NCI-H1092 (cell line): ENCODE measurements at regions not wholly inside any gene's neighbourhood (a gene's known extent, or its start where the extent isn't known, plus 50 kb on each side); places are given as distances from the start of the nearest gene placed in this dataset.
A peak's percentile ranks its signal among the peaks of the same experiment; 100 is the strongest.
"Not testable (repeated sequence)": the region's sequence is repeated elsewhere in the genome, so short reads cannot be mapped to it uniquely, and the experiment has no call there.

Experiments
- DNase-seq: peaks from one replicate; lab custom pipeline; 2025; lab: John Stamatoyannopoulos, UW

DNA sequence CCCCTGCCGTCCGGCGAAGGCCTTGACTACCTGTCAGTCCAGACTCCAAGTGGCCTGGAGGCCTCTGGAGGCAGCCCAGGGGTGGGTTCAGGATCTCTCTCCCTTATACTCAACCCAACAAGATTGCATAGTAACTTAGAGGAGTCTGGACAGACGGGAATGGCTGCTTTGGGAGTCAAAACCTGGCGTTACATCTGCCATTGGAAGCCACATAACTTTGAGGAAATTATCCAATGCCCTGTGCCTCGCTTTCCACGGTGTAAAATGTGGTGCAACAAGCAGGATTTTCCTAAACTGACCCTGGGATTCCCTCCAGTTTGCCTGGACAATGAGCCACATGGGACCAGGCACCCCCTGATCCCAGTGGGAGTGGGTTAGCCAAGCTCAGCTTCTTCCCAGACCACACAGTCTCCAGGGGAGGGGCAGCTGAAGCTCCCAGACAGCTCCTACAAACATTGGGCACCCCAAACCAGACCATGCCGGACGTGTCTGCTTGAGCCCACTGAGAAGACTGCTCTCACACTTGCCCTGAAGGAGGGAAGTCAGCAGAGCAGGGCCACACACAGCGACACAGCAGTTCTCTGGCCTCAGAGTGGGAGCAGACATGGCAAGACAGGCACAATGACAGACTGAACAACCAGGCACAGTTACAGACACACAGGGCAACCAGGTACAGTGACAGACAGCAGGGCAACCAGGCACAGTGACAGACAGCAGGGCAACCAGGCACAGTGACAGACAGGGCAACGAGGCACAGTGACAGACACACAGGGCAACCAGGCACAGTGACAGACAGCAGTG, 65.6 kb upstream of the RAB6C start:
- no peak for DNase-seq

DNA sequence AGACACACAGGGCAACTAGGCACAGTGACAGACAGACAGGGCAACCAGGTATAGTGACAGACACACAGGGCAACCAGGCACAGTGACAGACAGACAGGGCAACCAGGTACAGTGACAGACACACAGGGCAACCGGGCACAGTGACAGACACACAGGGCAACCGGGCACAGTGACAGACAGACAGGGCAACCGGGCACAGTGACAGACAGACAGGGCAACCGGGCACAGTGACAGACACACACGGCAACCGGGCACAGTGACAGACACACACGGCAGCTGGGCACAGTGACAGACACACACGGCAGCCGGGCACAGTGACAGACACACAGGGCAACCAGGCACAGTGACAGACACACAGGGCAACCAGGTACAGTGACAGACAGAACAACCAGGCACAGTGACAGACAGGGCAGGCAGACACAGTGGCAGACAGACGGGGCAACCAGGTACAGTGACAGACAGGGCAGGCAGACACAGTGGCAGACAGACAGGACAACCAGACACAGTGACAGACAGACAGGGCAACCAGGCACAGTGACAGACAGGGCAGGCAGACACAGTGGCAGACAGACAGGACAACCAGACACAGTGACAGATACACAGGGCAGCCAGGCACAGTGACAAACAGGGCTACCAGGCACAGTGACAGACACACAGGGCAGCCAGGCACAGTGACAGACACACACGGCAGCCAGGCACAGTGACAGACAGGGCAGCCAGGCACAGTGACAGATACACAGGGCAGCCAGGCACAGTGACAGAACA, 64.7 kb upstream of the RAB6C start:
- no peak for DNase-seq

DNA sequence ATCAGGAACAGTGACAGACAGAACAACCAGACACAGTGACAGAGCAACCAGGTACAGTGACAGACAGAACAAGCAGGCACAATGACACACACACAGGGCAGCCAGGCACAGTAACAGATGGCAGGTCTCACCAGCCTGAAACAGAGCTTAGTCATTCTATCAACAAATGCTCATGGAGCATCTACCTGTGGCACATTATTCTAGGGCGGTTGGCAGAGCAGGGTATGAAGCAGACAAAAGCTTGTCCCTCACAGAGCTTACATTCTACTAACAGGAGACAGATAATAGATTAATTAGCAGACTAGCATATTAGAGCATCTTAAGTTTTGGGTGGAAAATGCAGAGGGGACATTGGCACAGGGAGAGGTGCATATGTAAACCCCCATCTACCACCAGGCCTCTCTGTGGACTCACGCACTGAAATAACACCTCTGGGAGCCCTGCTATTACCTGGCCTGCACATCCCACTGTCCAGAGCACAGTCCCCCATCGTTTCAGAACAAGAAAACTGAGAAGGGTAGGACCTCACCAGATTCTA, 64.1 kb upstream of the RAB6C start:
- DNase-seq, result no peak

DNA sequence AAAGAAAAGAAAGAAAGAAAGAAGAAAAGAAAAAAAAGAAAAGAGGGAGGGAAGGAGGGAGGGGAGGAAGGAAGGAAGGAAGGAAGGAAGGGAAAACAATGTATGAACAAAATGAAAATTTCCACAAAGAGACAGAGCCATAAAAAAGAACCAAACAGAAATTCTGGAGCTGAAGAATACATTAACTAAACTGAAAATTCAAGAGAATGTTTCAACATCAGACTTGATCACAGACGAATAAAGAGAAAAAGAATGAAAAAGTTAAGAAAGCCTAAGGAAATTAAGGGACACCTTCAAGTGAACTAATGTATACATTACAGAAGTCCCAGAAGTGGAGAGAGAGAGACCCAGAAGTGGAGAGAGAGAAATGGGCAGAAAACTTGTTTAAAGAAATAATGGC, 60.9 kb upstream of the RAB6C start:
- DNase-seq, result no peak

DNA sequence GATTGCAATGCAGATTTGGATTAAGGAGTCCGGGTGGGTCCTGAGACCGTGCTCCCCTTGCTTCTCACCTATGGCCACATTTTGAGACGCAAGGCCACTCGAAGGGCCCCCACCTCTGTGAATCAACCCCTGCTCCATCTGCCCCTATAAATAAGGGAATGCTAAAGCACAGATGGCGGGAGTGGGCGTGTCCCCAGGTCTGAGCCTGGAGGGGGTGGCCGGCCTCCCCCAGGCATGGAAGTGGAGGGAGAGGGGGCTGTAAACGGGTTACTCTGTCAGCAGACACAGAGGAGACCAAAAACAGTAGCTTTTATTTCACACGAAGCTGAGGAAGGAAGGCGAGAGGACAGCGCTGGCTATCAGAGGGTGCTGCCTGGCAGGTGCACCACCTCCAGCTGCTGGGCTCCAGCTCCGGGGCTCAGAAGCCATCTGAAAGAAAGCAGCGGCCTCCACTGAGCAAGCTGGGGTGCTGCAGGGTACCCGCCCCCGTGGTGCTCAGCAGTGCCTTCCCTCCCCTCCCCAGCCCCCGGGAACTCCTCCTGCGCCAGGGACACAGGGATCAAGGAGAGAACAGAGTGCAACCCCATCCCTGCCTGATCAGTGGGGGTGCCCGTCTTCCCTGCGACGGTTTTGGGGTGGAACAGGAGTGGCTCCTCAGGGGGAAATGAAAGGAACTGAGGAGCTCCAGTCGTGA, 56.7 kb upstream of the RAB6C start:
- peak; percentile 5 for DNase-seq

DNA sequence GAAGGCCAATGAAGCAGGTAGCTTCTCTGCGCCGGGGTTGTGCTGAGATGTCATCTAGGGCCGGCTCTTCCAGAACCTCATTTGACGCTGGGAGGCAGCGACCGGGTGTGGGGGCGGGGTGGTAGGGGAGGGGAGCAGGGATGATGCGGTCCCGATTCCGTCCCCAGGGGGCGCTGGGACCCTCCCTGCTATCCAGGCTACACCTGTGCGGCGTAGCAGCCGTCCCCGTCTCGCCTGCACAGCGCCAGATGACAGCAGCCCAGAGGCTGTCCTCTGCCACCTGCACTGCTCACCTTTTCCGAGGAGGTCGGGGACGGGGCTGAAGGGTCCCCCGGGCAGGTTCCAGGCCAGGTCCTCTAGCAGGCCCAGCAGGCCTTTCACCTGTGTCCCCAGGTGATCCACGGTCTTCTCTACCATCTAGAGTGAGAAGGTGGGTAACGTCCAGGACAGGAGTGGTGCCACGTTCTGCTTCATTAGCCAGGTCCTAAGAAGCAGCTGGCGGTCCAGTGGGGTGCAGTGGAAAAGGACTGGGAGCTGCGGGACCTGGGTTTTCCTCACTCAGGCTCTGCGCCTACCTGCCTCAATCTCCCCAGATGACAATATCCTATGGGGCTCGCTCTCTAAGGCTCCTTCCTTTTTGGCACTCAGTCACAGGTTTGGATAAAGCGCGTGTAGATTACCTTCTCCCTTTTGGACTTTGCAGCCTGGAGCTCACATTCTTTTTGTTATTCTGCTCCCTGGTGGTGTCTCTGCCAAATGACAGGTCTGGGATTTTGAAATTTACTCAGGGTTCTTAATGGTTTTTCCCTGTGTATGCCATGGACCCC, 56.0 kb upstream of the RAB6C start:
- DNase-seq, result peak; percentile 19

DNA sequence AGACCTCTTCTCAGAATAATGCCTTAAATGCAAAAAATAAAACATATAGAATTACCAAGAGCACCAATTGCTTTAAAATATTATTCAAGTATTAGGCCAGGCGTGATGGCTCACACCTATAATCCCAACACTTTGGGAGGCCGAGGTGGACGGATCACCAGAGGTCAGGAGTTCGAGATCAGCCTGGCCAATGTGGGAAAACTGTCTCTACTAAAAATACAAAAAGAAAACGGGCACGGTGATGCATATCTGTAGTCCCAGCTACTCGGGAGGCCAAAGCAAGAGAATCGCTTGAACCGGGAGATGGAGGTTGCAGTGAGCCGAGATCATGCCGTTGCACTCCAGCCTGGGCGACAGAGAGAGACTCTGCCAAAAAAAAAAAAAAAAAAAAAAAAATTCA, 55.4 kb upstream of the RAB6C start:
- DNase-seq, result not testable (repeated sequence)

DNA sequence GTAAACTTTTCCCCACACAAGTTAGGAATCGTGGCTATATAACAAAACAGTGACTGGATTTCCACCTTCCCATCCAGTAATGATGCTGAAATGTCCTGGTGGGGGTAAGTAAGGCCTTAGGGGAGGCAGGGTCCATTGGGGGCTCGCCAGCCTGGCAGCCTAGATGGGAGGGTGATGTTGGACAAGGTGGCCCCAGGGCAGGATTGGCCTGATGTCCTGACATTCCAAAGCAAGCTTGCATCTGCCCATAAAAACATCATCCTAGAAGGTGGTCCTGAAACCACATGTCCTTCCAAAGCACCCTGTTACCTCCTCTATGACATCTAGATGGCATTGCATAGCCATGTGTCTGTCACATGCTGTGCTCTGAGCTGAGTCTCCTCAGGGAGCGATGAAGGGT, 54.1 kb upstream of the RAB6C start:
- DNase-seq, result no peak

DNA sequence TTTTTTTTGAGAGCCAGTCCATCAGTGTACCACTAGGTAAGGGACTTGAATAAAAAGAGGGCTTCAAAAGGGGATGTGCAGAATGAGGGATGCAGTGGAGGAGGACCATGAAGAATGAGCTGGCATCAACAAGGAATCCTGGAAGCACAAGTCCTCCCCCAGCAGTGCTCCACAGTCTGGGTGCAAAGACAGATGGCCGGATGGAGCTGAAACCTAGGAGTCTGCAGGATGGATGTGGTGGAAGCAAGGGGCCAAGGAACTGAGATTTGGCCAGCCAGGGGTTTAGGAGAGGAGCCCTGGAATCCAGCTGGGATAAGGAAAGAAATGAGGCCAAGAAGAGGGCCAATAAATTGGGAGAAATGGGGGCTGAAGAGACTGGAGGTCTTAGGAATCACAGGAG, 51.8 kb upstream of the RAB6C start:
- DNase-seq, result no peak

DNA sequence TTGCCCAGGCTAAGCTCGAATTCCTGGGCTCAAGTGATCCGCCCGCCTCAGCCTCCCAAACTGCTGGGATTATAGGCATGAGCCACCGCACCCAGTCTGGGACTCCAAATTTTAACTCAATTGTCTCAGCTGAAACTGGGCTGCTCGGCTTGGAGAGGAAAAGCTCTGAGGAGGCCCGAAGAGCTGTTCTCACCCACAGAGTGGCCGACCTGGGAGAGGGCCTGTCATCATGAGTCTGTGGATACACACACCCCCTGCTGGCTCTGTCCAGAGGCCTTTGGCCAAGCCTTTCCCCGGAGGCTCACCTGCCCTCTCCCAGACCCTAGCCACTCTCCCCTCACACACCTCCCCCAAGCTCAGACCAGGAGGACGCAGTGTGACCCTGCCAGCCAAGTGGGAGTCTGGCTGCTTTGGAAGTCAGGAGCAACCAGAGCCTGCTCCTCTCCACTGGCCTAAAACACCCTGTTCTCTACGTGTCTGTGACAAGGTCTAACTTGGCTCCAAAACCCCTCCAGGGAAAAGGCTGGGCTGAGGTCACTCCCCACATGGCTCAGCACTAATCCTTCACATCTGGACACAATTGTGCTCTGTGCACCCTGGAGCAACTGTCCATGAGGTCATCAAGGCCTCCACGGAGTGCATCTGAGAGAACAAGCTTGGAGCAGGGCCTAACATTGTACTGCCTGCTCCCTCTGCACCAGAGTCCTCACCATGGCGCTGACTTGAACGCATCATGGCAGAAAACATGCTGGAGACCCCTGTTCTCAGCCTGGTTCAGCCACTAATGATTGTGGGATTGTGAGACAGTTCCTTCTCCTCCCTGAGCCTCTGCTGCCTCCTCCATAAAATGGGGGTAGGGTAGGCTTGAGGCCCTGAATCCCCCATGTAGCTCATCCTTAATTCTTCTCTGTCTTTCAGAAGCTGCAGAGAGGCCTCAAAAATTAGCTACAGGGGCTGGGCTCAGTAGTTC, 49.9 kb upstream of the RAB6C start:
- no peak for DNase-seq
